ENCODE measurements at regions not wholly inside any gene's neighbourhood (a gene's known extent, or its start where the extent isn't known, plus 50 kb on each side); places are given as distances from the start of the nearest gene placed in this dataset.

DNA sequence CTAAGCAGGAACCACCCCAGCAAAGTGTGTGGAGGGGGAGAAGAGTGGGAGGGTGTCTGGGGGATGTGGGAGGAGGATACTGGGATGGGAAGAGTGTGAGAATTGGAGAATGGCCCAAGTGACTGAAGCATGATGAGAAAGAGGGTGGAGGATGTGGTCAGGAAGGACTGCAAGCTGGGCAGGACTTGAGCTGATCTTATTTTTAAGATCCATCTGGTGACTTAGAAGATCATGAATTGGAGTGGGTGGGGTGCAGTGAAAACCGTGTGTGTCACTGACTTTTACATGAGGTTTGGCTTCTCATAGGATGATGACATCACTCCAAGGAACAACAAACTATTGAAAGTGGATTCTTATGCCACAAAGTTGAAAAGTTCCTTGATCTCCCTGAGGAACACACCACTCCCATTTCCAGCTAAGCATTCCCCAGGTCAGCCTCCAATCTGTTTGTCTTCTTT is 287.5 kb downstream of the GALC start:
- TF ChIP-seq, protein P1, sequence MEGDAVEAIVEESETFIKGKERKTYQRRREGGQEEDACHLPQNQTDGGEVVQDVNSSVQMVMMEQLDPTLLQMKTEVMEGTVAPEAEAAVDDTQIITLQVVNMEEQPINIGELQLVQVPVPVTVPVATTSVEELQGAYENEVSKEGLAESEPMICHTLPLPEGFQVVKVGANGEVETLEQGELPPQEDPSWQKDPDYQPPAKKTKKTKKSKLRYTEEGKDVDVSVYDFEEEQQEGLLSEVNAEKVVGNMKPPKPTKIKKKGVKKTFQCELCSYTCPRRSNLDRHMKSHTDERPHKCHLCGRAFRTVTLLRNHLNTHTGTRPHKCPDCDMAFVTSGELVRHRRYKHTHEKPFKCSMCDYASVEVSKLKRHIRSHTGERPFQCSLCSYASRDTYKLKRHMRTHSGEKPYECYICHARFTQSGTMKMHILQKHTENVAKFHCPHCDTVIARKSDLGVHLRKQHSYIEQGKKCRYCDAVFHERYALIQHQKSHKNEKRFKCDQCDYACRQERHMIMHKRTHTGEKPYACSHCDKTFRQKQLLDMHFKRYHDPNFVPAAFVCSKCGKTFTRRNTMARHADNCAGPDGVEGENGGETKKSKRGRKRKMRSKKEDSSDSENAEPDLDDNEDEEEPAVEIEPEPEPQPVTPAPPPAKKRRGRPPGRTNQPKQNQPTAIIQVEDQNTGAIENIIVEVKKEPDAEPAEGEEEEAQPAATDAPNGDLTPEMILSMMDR (IDR thresholded peaks at IDR 0.05), result no peak
- no peak for TF ChIP-seq POLR2A (IDR thresholded peaks at IDR 0.05)
